ENCODE measurements at regions not wholly inside any gene's neighbourhood (a gene's known extent, or its start where the extent isn't known, plus 50 kb on each side); places are given as distances from the start of the nearest gene placed in this dataset.

- TF ChIP-seq ZFX (IDR thresholded peaks at IDR 0.05) (no peak), CTCF (conservative IDR thresholded peaks at IDR 0.05) (no peak)
These were observed 287.1 kb upstream of the SLITRK5 start for GRCh38 chr13:87384099-87384498.

GRCh38 chr13:87393358-87393757 is 277.8 kb upstream of the SLITRK5 start:
- H3K27ac ChIP-seq, result no peak overlapping the region

More at GRCh38 chr13:87384099-87384498, 287.1 kb upstream of the SLITRK5 start:
- H3K27ac ChIP-seq, result no peak overlapping the region

GRCh38 chr13:87398047-87398446 is 273.1 kb upstream of the SLITRK5 start:
- TF ChIP-seq CTCF (conservative IDR thresholded peaks at IDR 0.05), result no peak
- TF ChIP-seq ZFX (IDR thresholded peaks at IDR 0.05), result no peak
- H3K27ac ChIP-seq, result no peak overlapping the region

More at GRCh38 chr13:87393358-87393757, 277.8 kb upstream of the SLITRK5 start:
- TF ChIP-seq CTCF (conservative IDR thresholded peaks at IDR 0.05) (no peak), ZFX (IDR thresholded peaks at IDR 0.05) (no peak)

- no peak for TF ChIP-seq CTCF (conservative IDR thresholded peaks at IDR 0.05)
- no peak for TF ChIP-seq ZFX (IDR thresholded peaks at IDR 0.05)
These were observed 267.3 kb upstream of the SLITRK5 start for GRCh38 chr13:87403748-87404432.

GRCh38 chr13:87426742-87427141 is 244.4 kb upstream of the SLITRK5 start:
- no peak overlapping the region for H3K27ac ChIP-seq
- no peak for TF ChIP-seq ZFX (IDR thresholded peaks at IDR 0.05)
- no peak for TF ChIP-seq CTCF (conservative IDR thresholded peaks at IDR 0.05)

More at GRCh38 chr13:87403748-87404432, 267.3 kb upstream of the SLITRK5 start:
- H3K27ac ChIP-seq, result no peak overlapping the region

GRCh38 chr13:87444135-87444534 is 227.0 kb upstream of the SLITRK5 start:
- TF ChIP-seq CTCF (conservative IDR thresholded peaks at IDR 0.05), result no peak
- TF ChIP-seq ZFX (IDR thresholded peaks at IDR 0.05), result no peak
- H3K27ac ChIP-seq, result no peak overlapping the region

- H3K27ac ChIP-seq, result no peak overlapping the region
- TF ChIP-seq CTCF (conservative IDR thresholded peaks at IDR 0.05) (no peak), ZFX (IDR thresholded peaks at IDR 0.05) (no peak)
These were observed 218.9 kb upstream of the SLITRK5 start for GRCh38 chr13:87452281-87452680.
